Large intestine (tissue), 3 donors: ENCODE measurements at regions not wholly inside any gene's neighbourhood (a gene's known extent, or its start where the extent isn't known, plus 50 kb on each side); places are given as distances from the start of the nearest gene placed in this dataset.

Experiments
- DNase-seq, 2 donors: peaks; one replicate each; pipeline versions ENCODE4 v3.0.0 to v3.0.0-alpha.2; 2013
- H3K27ac ChIP-seq: one replicate; pipeline ENCODE4 v1.5.1; 2013; ENCODE audit warnings: low read length
- H3K27me3 ChIP-seq: 2 replicates; pipeline ENCODE4 v1.6.1; 2013; ENCODE audit warnings: low read length; ENCODE audit not compliant: control insufficient read depth, insufficient read depth
- H3K36me3 ChIP-seq: 2 replicates; pipeline ENCODE4 v1.6.1; 2013; ENCODE audit warnings: low read length; ENCODE audit not compliant: control insufficient read depth, insufficient read depth
- H3K4me1 ChIP-seq: one replicate; pipeline ENCODE4 v1.6.1; 2013; ENCODE audit warnings: low read length; ENCODE audit not compliant: control insufficient read depth, insufficient read depth
- H3K4me3 ChIP-seq: one replicate; pipeline ENCODE4 v1.5.1; 2013; ENCODE audit warnings: low read length
- H3K9me3 ChIP-seq: one replicate; pipeline ENCODE4 v1.6.1; 2013; ENCODE audit warnings: mild to moderate bottlenecking, low read depth, low read length, moderate library complexity; ENCODE audit not compliant: control insufficient read depth
- WGBS: methylation state at CpG from one replicate; pipeline ENCODE4 v1.1.5; 2013; ENCODE audit warnings: low lambda C conversion rate; ENCODE audit not compliant: insufficient coverage; 5-methylcytosine and 5-hydroxymethylcytosine counted together

DNA sequence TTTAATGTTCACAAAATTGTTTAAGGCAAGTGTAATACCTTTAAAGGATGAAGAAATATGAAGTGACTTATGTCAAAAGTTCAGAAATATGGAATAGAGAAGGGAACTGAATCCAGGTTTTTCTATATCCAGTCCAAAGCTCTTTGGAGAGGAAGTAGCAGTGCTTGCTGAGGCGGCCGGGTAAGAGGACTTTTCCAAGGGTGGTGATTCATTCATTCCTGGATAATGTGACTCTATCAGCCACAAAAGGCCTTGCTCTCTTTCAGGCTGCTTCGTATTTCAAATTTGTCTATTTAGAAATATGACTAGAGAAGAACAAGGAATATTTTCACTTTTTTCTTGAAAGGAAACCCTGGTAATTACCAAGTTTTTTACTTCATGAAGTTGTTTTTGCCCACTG lies 830.1 kb upstream of the ZEB2 start:
- 83% methylated on average over 1 of the region's 3 CpGs for WGBS
- H3K27ac ChIP-seq: no peak overlapping the region
- no peaks in the 10 kb centered on the region for H3K4me1 ChIP-seq
- no peak overlapping the region for H3K4me3 ChIP-seq
- H3K9me3 ChIP-seq: no peaks in the 10 kb centered on the region
- H3K27me3 ChIP-seq: no peaks in the 10 kb centered on the region
- no peak for DNase-seq
- H3K36me3 ChIP-seq: no peaks in the 10 kb centered on the region

DNA sequence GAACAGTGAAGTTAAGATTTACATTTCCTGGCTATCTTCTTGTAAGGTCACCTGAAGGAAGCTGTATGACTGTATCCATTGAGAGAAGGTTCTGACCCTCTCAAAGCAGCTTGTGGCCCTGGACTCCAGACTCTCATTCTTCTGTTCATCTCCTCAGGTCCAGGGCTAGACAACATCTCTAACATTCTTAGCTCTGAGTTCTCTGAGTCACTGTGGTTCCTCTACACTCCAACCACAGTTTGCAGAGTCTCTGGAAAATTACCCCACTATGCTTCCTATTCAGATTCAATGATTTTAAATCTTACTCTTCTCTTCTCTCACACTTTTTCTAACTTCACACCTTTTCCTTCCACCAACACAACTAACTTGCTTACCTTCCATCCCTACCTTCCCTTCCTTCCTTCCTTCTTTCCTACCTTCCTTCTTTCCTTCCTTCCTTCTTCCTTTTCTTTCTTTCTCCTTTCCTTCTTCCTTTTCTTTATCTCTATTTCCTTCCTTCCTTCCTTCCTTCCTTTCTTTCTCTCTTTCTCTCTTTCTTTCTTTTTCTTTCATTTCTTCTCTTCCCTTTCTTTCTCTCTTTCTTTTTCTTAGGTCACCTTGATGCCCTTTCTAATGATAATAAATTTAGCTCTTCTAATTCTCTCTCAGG lies 824.3 kb upstream of the ZEB2 start:
- H3K36me3 ChIP-seq: no peaks in the 10 kb centered on the region
- no peak overlapping the region for H3K27ac ChIP-seq
- no peaks in the 10 kb centered on the region for H3K27me3 ChIP-seq
- no peaks in the 10 kb centered on the region for H3K9me3 ChIP-seq
- H3K4me3 ChIP-seq: no peak overlapping the region
- no peak for DNase-seq
- H3K4me1 ChIP-seq: no peaks in the 10 kb centered on the region

DNA sequence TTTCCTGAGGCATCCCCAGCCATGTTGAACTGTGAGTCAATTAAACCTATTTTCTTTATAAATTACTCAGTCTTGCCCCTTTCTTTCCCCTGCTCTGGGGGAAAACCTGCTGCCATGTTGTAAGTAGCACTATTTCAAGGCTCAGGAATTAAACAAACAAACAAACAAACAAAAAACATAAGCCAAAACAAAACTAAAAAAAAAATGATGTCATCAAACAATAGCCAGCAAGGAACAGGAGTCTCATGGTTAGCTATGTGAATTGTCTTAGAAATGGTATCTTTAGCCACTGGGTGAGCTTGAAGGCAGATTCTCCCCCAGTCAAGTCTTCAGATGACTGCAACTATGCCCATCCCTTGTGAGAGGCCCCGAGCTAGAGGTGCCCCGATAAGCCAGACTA lies 823.4 kb upstream of the ZEB2 start:
- no peaks in the 10 kb centered on the region for H3K4me1 ChIP-seq
- whole genome bisulfite sequencing: no CpG with 5 or more reads among the region's 2 CpGs
- no peak for DNase-seq
- no peaks in the 10 kb centered on the region for H3K27me3 ChIP-seq
- no peaks in the 10 kb centered on the region for H3K36me3 ChIP-seq
- no peak overlapping the region for H3K4me3 ChIP-seq
- no peaks in the 10 kb centered on the region for H3K9me3 ChIP-seq
- H3K27ac ChIP-seq: no peak overlapping the region

DNA sequence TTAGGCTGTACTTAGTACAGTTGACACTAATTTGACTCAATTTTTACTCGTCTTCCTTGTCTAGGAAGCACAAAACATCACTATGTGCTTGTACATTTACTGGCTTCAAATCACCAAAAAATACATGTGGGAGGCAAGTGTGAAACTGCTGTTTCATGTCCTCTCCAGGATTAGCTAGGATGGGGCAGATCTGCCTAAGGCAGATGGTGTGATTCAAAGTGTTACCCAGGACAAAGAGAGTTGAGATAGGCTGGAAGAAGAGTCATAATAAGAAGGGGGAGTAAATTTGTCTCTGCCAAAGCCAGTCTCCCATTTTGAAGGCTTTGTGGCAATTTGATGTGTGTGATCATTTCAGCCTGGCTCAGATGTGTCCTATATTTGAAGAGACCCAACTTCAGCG lies 821.6 kb upstream of the ZEB2 start:
- Histone ChIP-seq H3K36me3 (no peaks in the 10 kb centered on the region), H3K27ac (no peak overlapping the region), H3K9me3 (no peaks in the 10 kb centered on the region), H3K4me1 (no peaks in the 10 kb centered on the region), H3K4me3 (no peak overlapping the region), H3K27me3 (no peaks in the 10 kb centered on the region)
- no peak for DNase-seq
- 83% methylated on average over 1 of the region's 2 CpGs for WGBS

DNA sequence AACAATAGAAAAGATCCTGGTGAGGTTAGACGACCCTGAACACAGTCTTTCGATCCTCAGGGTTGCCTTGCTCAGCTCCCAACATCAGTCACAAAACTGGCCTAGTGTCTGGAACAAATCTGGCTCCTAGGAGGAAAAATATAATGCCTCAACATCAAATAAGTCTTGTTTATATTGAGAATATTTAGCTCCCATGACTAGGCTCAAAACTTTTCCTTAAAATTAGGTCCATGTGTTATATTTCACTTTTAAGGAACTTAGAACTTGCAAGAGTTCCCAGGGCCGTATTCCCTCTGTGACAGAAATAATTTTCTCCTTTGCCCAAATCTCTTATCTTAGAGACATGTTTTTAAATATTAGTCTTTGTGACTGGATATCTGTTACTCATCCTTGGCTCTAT lies 819.7 kb upstream of the ZEB2 start:
- 60% methylated on average over 1 of the region's 3 CpGs for WGBS
- Histone ChIP-seq H3K27me3 (no peaks in the 10 kb centered on the region), H3K36me3 (no peaks in the 10 kb centered on the region), H3K27ac (no peak overlapping the region), H3K4me1 (no peaks in the 10 kb centered on the region), H3K4me3 (no peak overlapping the region), H3K9me3 (no peaks in the 10 kb centered on the region)
- DNase-seq: no peak

DNA sequence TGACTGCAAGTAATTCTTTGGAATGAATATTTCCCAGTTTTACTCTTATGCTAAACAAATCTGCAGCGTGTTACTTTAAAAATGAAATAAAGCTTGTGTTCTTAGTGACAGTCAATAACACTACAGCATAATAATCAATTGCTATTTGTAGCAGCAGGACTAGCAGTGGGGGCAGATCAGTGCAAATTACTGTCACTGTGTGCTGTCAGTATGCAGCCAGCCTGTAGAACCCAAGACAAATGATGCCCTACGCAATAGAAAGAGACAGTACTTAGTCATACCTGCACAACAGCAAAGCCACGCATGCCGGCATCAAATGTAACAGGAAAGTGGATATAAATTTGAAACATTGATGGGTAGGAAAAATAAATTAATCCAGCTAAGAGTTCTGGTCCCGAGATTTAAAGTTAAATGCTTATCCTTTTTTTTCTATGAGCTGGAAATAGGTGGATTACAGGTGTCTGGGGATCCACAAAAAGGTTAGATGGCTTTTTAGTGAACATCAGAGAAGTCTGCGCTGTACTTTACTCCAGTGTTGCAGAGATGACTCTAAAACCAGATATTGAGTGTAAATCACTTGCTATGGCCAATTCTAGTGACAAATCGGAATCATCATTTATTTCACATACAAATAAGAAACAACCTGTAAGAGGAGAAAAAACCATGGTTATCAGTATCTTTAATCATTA lies 812.4 kb upstream of the ZEB2 start:
- Histone ChIP-seq H3K27ac (no peak overlapping the region), H3K9me3 (no peaks in the 10 kb centered on the region), H3K4me3 (no peak overlapping the region), H3K4me1 (no peaks in the 10 kb centered on the region), H3K27me3 (no peaks in the 10 kb centered on the region), H3K36me3 (no peaks in the 10 kb centered on the region)
- DNase-seq: no peak
- 94% methylated on average over 5 of the region's 7 CpGs for WGBS

DNA sequence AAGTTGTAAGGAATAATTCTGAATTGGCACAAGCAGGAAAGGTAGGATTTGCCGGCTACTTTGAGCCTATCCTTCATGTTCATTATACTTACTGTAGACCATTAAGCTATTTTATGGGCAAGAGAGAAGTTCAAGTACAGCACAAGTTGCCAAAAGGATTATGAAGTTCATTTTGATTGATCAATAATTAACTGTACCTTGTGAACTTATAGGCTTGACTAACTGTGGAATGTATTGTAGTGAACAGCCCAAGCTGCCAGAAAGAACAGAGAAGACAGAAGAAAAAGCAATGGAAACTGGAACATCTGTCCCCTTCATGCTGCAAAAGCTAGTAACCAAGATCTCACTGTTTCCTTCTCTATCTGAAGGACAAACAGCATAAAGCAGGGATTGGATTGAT lies 810.1 kb upstream of the ZEB2 start:
- no peaks in the 10 kb centered on the region for H3K4me1 ChIP-seq
- WGBS: no CpG with 5 or more reads among the region's 1 CpG
- H3K4me3 ChIP-seq: no peak overlapping the region
- no peak overlapping the region for H3K27ac ChIP-seq
- no peak for DNase-seq
- H3K36me3 ChIP-seq: no peaks in the 10 kb centered on the region
- no peaks in the 10 kb centered on the region for H3K27me3 ChIP-seq
- H3K9me3 ChIP-seq: no peaks in the 10 kb centered on the region

DNA sequence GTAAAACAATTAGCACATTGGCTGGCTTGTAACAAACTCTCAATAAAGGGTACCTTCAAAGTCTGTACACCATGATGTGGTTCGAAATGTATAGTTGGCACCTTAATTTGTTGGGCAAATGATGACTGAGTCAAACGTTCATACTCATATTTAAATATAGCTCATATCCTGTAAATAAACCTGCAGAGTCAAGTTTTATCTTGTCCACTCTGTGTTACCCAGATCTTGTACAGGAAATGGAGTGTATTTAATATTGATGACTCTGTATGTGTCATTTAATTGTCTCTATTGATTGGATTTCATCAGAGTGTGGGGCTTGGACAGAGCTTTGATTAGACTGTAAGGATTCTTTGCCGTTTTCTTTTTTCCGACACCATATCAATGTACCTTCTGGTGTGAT lies 805.6 kb upstream of the ZEB2 start:
- Histone ChIP-seq H3K27me3 (no peaks in the 10 kb centered on the region), H3K9me3 (no peaks in the 10 kb centered on the region)

DNA sequence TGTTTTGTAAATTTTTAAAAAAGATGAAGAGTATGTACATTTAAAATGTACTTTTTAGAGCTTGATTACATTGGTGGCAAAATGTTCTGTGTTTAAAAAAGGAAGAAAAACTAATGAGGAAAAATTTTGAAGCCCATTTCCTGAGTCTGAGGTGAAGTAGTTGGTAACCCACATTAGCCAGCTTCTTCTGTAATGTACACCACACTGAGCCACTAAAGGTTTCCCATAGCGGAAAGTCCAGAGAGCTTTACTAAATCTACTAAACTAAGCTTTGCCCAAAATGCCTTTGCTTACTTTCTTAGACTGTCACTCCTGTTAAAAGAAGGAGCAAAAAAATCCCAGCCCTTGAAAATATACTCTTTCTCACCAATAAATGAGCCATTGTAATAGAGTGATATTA lies 804.8 kb upstream of the ZEB2 start:
- H3K27ac ChIP-seq: no peak overlapping the region

More for the DNA sequence above, 805.6 kb upstream of the ZEB2 start:
- Histone ChIP-seq H3K4me3 (no peak overlapping the region), H3K4me1 (no peaks in the 10 kb centered on the region), H3K36me3 (no peaks in the 10 kb centered on the region), H3K27ac (no peak overlapping the region)
- WGBS: 90% methylated on average over 2 of the region's 4 CpGs
- no peak for DNase-seq

DNA sequence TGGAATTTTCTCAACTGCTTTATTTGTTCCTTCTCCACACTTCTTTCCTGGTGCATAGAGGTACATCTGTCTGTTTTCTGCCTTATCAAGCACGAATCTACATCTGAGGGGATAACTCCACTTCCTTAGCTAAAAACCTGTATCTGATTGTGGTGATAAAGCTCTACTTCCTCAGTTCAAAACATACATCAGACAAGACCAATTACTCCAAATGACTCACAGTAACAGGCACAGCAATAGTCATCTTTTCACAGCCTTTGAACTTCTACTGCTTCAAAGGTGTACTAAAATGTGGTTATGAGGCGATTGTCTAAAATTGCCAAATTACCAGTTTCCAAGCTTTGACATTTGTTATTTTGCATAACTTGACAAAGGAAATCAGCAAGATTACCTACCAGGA lies 803.6 kb upstream of the ZEB2 start:
- DNase-seq: no peak
- no CpG with 5 or more reads among the region's 2 CpGs for WGBS
- no peak overlapping the region for H3K27ac ChIP-seq
- H3K27me3 ChIP-seq: no peaks in the 10 kb centered on the region
- no peaks in the 10 kb centered on the region for H3K9me3 ChIP-seq
- H3K4me3 ChIP-seq: no peak overlapping the region
- H3K4me1 ChIP-seq: no peaks in the 10 kb centered on the region
- no peaks in the 10 kb centered on the region for H3K36me3 ChIP-seq

More for the DNA sequence above, 804.8 kb upstream of the ZEB2 start:
- Histone ChIP-seq H3K4me1 (no peaks in the 10 kb centered on the region), H3K36me3 (no peaks in the 10 kb centered on the region), H3K9me3 (no peaks in the 10 kb centered on the region), H3K4me3 (no peak overlapping the region), H3K27me3 (no peaks in the 10 kb centered on the region)
- DNase-seq: no peak
- WGBS: no CpG with 5 or more reads among the region's 1 CpG

DNA sequence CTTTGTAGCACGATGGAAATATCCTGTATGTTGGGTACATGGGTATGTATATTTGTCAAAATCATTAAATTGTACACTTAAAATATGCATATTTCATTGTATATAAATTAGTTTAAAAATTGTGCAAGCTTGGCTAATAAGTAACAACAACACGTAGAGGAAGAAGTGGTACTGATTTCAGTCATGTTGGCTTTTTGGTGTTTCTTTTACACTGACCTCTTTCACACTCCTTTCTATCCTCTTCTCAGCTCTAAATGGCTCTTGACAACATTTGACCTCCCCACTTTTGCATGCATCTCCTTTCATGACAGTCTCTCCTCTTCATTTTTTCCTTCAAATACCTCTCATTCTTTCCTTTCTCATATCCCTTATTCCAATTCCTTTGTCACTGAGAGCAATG lies 801.4 kb upstream of the ZEB2 start:
- Histone ChIP-seq H3K36me3 (no peaks in the 10 kb centered on the region), H3K9me3 (no peaks in the 10 kb centered on the region), H3K27me3 (no peaks in the 10 kb centered on the region), H3K4me3 (no peak overlapping the region), H3K27ac (no peak overlapping the region), H3K4me1 (no peaks in the 10 kb centered on the region)
- WGBS: 75% methylated on average over 1 of the region's 2 CpGs
- DNase-seq: no peak
